HEK293 (cell line): ENCODE measurements at regions not wholly inside any gene's neighbourhood (a gene's known extent, or its start where the extent isn't known, plus 50 kb on each side); places are given as distances from the start of the nearest gene placed in this dataset.

ENCODE experiments used
- CTCF ChIA-PET: fragments of 350-600 bp; formaldehyde crosslinking; extraction: SDS; loops from one replicate; lab custom pipeline; 2021; ENCODE audit warnings: antibody characterized with exemption; lab: Yijun Ruan, JAX
- POLR2A ChIA-PET: fragments of 300-600 bp; formaldehyde crosslinking; extraction: SDS; loops from one replicate; lab custom pipeline; 2020; ENCODE audit warnings: antibody characterized with exemption, inconsistent platforms; lab: Yijun Ruan, JAX
- H3K27ac ChIP-seq: fragments of 200-500 bp; sonication (Bioruptor generic); 2 replicates; pipeline ENCODE4 v1.5.1; 2014; ENCODE audit warnings: low read depth, low read length, control low read depth, inconsistent platforms; ENCODE audit errors: extremely low read depth
- H3K36me3 ChIP-seq, 2 experiments: fragments of 200-500 bp in 1 of 2; sonication (Bioruptor generic) in 1 of 2; 1 replicate in 1 of 2; 2 replicates in 1 of 2; pipeline ENCODE4 v1.5.1; 2014 to 2017; ENCODE audit warnings: inconsistent platforms in 2 of 2, low read length in 2 of 2; ENCODE audit not compliant: control insufficient read depth in 2 of 2, insufficient read depth in 1 of 2
- H3K4me1 ChIP-seq: fragments of 200-500 bp; sonication (Bioruptor generic); 2 replicates; pipeline ENCODE4 v1.5.1; 2014; ENCODE audit warnings: mild to moderate bottlenecking, low read length, inconsistent platforms; ENCODE audit not compliant: control insufficient read depth, insufficient read depth
- H3K4me3 ChIP-seq: 2 replicates; pipeline ENCODE4 v1.5.1; 2011; ENCODE audit warnings: low read depth, mild to moderate bottlenecking, control low read depth, low read length, moderate library complexity
- H3K9me3 ChIP-seq: fragments of 200-500 bp; sonication (Bioruptor generic); 2 replicates; pipeline ENCODE4 v1.5.1; 2014; ENCODE audit warnings: low read depth, low read length, inconsistent platforms; ENCODE audit not compliant: control insufficient read depth, insufficient read depth
- SP7 ChIP-seq: fragments of 450-650 bp; formaldehyde crosslinking; IDR thresholded peaks from 2 replicates; pipeline ENCODE4 v1.5.1; 2016; ENCODE audit warnings: missing biosample characterization, missing genetic modification characterization
- TRIM28 ChIP-seq: IDR thresholded peaks from 2 replicates; pipeline ENCODE4 v1.6.1; 2011; ENCODE audit warnings: low read length, control low read depth, borderline replicate concordance
- ZNF146 ChIP-seq: fragments of 450-650 bp; formaldehyde crosslinking; IDR thresholded peaks from 2 replicates; pipeline ENCODE4 v1.5.1; 2016; ENCODE audit warnings: missing biosample characterization, missing genetic modification characterization
- ZNF266 ChIP-seq: fragments of 450-650 bp; formaldehyde crosslinking; IDR thresholded peaks from 2 replicates; pipeline ENCODE4 v1.5.1; 2016; ENCODE audit warnings: missing biosample characterization, missing genetic modification characterization, low read depth
- ZNF341 ChIP-seq: fragments of 450-650 bp; formaldehyde crosslinking; IDR thresholded peaks from 2 replicates; pipeline ENCODE4; 2016; ENCODE audit warnings: low read depth, missing biosample characterization, missing genetic modification characterization
- ZNF521 ChIP-seq: fragments of 450-650 bp; formaldehyde crosslinking; IDR thresholded peaks from 2 replicates; pipeline ENCODE4 v1.5.1; 2017; ENCODE audit warnings: missing biosample characterization, mild to moderate bottlenecking, missing genetic modification characterization
- ZNF701 ChIP-seq: fragments of 450-650 bp; formaldehyde crosslinking; IDR thresholded peaks from 2 replicates; pipeline ENCODE4 v1.5.1; 2016; ENCODE audit warnings: missing biosample characterization, missing genetic modification characterization
- ZNF791 ChIP-seq: fragments of 450-650 bp; formaldehyde crosslinking; IDR thresholded peaks from 2 replicates; pipeline ENCODE4 v1.5.1; 2016; ENCODE audit warnings: missing biosample characterization, missing genetic modification characterization
- ZNF792 ChIP-seq: fragments of 450-650 bp; formaldehyde crosslinking; IDR thresholded peaks from 2 replicates; pipeline ENCODE4 v1.5.1; 2016; ENCODE audit warnings: missing biosample characterization, missing genetic modification characterization
- TF ChIP-seq, protein P1 (sequence below): fragments of 450-650 bp; IDR thresholded peaks from 2 replicates; pipeline ENCODE4 v1.5.1; 2018; ENCODE audit warnings: missing biosample characterization, mild to moderate bottlenecking, missing genetic modification characterization
- TF ChIP-seq, protein P2 (sequence below): fragments of 450-650 bp; formaldehyde crosslinking; IDR thresholded peaks from 2 replicates; pipeline ENCODE4 v1.5.1; 2016; ENCODE audit warnings: missing biosample characterization, missing genetic modification characterization
- TF ChIP-seq, protein P3 (sequence below): fragments of 450-650 bp; formaldehyde crosslinking; IDR thresholded peaks from 2 replicates; pipeline ENCODE4 v1.5.1; 2016; ENCODE audit warnings: missing biosample characterization, missing genetic modification characterization
- TF ChIP-seq, protein P4 (sequence below): fragments of 450-650 bp; formaldehyde crosslinking; IDR thresholded peaks from 2 replicates; pipeline ENCODE4 v1.5.1; 2016; ENCODE audit warnings: missing biosample characterization, missing genetic modification characterization, low read depth
- TF ChIP-seq, protein P5 (sequence below): fragments of 450-650 bp; formaldehyde crosslinking; IDR thresholded peaks from 2 replicates; pipeline ENCODE4 v1.5.1; 2016; ENCODE audit warnings: missing biosample characterization, missing genetic modification characterization

DNA sequence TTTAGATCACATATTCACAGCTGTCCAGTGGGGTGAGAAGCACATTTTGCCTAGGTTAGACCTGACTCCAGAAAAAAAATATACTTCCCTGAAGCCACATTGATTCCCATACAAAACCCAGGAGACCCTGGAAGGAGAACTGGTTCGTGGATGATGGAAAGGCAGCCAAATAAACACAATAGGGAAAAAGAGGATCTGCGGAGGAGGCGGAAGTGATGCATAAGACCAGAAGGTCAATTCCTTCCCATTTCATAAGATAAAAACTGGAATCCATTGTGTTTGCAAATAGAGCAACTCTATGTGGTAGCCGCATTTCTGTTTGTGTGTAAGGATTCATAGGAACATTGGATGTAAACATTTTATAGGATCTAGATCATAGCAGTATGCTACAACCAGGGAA lies 781.9 kb upstream of the GRM7 start (continued):
- TF ChIP-seq, protein P1, sequence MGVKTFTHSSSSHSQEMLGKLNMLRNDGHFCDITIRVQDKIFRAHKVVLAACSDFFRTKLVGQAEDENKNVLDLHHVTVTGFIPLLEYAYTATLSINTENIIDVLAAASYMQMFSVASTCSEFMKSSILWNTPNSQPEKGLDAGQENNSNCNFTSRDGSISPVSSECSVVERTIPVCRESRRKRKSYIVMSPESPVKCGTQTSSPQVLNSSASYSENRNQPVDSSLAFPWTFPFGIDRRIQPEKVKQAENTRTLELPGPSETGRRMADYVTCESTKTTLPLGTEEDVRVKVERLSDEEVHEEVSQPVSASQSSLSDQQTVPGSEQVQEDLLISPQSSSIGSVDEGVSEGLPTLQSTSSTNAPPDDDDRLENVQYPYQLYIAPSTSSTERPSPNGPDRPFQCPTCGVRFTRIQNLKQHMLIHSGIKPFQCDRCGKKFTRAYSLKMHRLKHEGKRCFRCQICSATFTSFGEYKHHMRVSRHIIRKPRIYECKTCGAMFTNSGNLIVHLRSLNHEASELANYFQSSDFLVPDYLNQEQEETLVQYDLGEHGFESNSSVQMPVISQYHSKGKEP (tag by site-specific recombination): no peak
- no peak for TF ChIP-seq TRIM28

DNA sequence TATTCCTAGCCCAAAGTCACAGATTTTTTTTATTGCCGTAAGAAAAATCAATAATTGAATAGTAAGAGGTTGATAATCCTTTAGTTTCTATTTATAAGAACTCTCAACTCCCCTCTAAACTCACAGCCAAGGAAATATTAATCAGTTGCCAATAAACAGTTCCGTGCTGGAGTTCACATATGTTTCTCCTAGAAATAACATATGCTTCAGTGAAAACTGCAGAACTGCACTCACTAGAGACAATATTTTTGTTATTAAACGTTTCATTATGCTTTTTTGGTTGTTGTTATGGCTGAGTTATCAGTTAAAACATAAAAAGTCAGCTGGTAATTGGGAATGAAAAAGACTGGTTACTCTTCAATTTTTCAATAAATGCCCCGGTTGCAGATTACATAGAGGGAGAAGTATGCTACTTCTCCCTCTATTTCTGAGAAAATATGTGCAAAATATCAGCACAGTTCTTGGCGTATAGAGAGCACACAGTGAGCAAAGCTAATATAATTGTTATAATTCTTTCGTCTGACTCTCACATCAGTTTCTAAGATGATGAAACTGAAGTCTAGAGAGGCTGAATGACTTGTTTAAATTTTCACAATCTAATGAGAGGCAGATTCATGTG lies 781.2 kb upstream of the GRM7 start:
- H3K9me3 ChIP-seq: no peaks in the 10 kb centered on the region
- POLR2A ChIA-PET: no interaction called here
- H3K4me3 ChIP-seq: no peak overlapping the region
- H3K4me1 ChIP-seq: no peaks in the 10 kb centered on the region
- no peaks in the 10 kb centered on the region for H3K36me3 ChIP-seq
- TF ChIP-seq, protein P2, sequence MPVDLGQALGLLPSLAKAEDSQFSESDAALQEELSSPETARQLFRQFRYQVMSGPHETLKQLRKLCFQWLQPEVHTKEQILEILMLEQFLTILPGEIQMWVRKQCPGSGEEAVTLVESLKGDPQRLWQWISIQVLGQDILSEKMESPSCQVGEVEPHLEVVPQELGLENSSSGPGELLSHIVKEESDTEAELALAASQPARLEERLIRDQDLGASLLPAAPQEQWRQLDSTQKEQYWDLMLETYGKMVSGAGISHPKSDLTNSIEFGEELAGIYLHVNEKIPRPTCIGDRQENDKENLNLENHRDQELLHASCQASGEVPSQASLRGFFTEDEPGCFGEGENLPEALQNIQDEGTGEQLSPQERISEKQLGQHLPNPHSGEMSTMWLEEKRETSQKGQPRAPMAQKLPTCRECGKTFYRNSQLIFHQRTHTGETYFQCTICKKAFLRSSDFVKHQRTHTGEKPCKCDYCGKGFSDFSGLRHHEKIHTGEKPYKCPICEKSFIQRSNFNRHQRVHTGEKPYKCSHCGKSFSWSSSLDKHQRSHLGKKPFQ (tag by site-specific recombination): no peak
- TF ChIP-seq ZNF701 (no peak), ZNF791 (no peak), ZNF521 (tag by site-specific recombination) (no peak), SP7 (tag by site-specific recombination) (no peak), ZNF146 (tag by site-specific recombination) (no peak), ZNF792 (tag by site-specific recombination) (no peak), ZNF266 (tag by site-specific recombination) (no peak), ZNF341 (tag by site-specific recombination) (no peak)
- TF ChIP-seq, protein P3, sequence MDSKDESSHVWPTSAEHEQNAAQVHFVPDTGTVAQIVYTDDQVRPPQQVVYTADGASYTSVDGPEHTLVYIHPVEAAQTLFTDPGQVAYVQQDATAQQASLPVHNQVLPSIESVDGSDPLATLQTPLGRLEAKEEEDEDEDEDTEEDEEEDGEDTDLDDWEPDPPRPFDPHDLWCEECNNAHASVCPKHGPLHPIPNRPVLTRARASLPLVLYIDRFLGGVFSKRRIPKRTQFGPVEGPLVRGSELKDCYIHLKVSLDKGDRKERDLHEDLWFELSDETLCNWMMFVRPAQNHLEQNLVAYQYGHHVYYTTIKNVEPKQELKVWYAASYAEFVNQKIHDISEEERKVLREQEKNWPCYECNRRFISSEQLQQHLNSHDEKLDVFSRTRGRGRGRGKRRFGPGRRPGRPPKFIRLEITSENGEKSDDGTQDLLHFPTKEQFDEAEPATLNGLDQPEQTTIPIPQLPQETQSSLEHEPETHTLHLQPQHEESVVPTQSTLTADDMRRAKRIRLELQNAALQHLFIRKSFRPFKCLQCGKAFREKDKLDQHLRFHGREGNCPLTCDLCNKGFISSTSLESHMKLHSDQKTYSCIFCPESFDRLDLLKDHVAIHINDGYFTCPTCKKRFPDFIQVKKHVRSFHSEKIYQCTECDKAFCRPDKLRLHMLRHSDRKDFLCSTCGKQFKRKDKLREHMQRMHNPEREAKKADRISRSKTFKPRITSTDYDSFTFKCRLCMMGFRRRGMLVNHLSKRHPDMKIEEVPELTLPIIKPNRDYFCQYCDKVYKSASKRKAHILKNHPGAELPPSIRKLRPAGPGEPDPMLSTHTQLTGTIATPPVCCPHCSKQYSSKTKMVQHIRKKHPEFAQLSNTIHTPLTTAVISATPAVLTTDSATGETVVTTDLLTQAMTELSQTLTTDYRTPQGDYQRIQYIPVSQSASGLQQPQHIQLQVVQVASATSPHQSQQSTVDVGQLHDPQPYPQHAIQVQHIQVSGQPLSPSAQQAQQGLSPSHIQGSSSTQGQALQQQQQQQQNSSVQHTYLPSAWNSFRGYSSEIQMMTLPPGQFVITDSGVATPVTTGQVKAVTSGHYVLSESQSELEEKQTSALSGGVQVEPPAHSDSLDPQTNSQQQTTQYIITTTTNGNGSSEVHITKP (tag by site-specific recombination): no peak
- TF ChIP-seq, protein P4, sequence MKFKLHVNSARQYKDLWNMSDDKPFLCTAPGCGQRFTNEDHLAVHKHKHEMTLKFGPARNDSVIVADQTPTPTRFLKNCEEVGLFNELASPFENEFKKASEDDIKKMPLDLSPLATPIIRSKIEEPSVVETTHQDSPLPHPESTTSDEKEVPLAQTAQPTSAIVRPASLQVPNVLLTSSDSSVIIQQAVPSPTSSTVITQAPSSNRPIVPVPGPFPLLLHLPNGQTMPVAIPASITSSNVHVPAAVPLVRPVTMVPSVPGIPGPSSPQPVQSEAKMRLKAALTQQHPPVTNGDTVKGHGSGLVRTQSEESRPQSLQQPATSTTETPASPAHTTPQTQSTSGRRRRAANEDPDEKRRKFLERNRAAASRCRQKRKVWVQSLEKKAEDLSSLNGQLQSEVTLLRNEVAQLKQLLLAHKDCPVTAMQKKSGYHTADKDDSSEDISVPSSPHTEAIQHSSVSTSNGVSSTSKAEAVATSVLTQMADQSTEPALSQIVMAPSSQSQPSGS: no peak
- TF ChIP-seq, protein P5, sequence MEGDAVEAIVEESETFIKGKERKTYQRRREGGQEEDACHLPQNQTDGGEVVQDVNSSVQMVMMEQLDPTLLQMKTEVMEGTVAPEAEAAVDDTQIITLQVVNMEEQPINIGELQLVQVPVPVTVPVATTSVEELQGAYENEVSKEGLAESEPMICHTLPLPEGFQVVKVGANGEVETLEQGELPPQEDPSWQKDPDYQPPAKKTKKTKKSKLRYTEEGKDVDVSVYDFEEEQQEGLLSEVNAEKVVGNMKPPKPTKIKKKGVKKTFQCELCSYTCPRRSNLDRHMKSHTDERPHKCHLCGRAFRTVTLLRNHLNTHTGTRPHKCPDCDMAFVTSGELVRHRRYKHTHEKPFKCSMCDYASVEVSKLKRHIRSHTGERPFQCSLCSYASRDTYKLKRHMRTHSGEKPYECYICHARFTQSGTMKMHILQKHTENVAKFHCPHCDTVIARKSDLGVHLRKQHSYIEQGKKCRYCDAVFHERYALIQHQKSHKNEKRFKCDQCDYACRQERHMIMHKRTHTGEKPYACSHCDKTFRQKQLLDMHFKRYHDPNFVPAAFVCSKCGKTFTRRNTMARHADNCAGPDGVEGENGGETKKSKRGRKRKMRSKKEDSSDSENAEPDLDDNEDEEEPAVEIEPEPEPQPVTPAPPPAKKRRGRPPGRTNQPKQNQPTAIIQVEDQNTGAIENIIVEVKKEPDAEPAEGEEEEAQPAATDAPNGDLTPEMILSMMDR (tag by site-specific recombination): no peak
- TF ChIP-seq, all 188 proteins: peak for 0
- H3K27ac ChIP-seq: no peak overlapping the region
- CTCF ChIA-PET: interaction anchor here (0.7 kb wide), 1 partner anchor 25 kb away, joined by 4 read pairs; no protein-coding TSS in a partner anchor
